ENCODE measurements at regions not wholly inside any gene's neighbourhood (a gene's known extent, or its start where the extent isn't known, plus 50 kb on each side); places are given as distances from the start of the nearest gene placed in this dataset.

GRCh38 chrX:20513185-20513584 is 246.5 kb upstream of the RPS6KA3 start:
- intact Hi-C loops (cut with micrococcal nuclease; ENCODE audit: unreplicated experiment), result no loop called here
- POLR2A ChIA-PET, result no interaction called here
- DNase-seq (ENCODE audit: low spot score), result no peak
- H3K4me2 ChIP-seq (ENCODE audit: low read length), result no peak overlapping the region
- H2AFZ ChIP-seq (ENCODE audit: low read length), result no peak overlapping the region
- no peaks in the 10 kb centered on the region for H3K36me3 ChIP-seq (ENCODE audit: insufficient read depth, low read length)
- H3K9me2 ChIP-seq (ENCODE audit: insufficient read depth, low read length), result no peaks in the 10 kb centered on the region
- BruUV-seq (replicated peaks), result no TSS peak
- H3K79me2 ChIP-seq (ENCODE audit: insufficient read depth, low read depth, low read length), result no peaks in the 10 kb centered on the region
- no peak overlapping the region for H3K4me3 ChIP-seq (ENCODE audit: low read depth, low read length, poor library complexity, severe bottlenecking)
- no peak for TF ChIP-seq CTCF (conservative IDR thresholded peaks at IDR 0.05; ENCODE audit: low read length)
- TF ChIP-seq EZH2phosphoT487 (IDR thresholded peaks at IDR 0.05; ENCODE audit: borderline replicate concordance, low read depth, low read length), result no peak
- H3K4me1 ChIP-seq (ENCODE audit: insufficient read depth, low read length, poor library complexity, severe bottlenecking), result no peaks in the 10 kb centered on the region
- CTCF ChIA-PET (ENCODE audit: unreplicated experiment), result no interaction called here
- H3K9me3 ChIP-seq (ENCODE audit: low read length), result no peaks in the 10 kb centered on the region
- no peaks in the 10 kb centered on the region for H4K20me1 ChIP-seq (ENCODE audit: insufficient read depth, low read length)
- H3K27ac ChIP-seq (ENCODE audit: low read depth, low read length, poor library complexity, severe bottlenecking), result no peak overlapping the region

- TF ChIP-seq CTCF (conservative IDR thresholded peaks at IDR 0.05; ENCODE audit: low read length) (no peak), EZH2phosphoT487 (IDR thresholded peaks at IDR 0.05; ENCODE audit: borderline replicate concordance, low read depth, low read length) (no peak)
- ChIA-PET CTCF (ENCODE audit: unreplicated experiment) (no interaction called here), POLR2A (no interaction called here)
- Histone ChIP-seq H4K20me1 (ENCODE audit: insufficient read depth, low read length) (no peaks in the 10 kb centered on the region), H2AFZ (ENCODE audit: low read length) (no peak overlapping the region), H3K36me3 (ENCODE audit: insufficient read depth, low read length) (no peaks in the 10 kb centered on the region), H3K4me2 (ENCODE audit: low read length) (no peak overlapping the region), H3K79me2 (ENCODE audit: insufficient read depth, low read depth, low read length) (no peaks in the 10 kb centered on the region), H3K4me1 (ENCODE audit: insufficient read depth, low read length, poor library complexity, severe bottlenecking) (no peaks in the 10 kb centered on the region), H3K9me3 (ENCODE audit: low read length) (no peaks in the 10 kb centered on the region), H3K4me3 (ENCODE audit: low read depth, low read length, poor library complexity, severe bottlenecking) (no peak overlapping the region), H3K9me2 (ENCODE audit: insufficient read depth, low read length) (no peaks in the 10 kb centered on the region), H3K27ac (ENCODE audit: low read depth, low read length, poor library complexity, severe bottlenecking) (no peak overlapping the region)
- intact Hi-C loops (cut with micrococcal nuclease; ENCODE audit: unreplicated experiment), result no loop called here
- no peak for DNase-seq (ENCODE audit: low spot score)
- BruUV-seq (replicated peaks), result no TSS peak
Measured at GRCh38 chrX:20511792-20512191, 245.1 kb upstream of the RPS6KA3 start.

GRCh38 chrX:20507901-20508620 is 241.4 kb upstream of the RPS6KA3 start:
- Histone ChIP-seq H3K4me1 (ENCODE audit: insufficient read depth, low read length, poor library complexity, severe bottlenecking) (no peaks in the 10 kb centered on the region), H3K9me2 (ENCODE audit: insufficient read depth, low read length) (no peaks in the 10 kb centered on the region), H3K36me3 (ENCODE audit: insufficient read depth, low read length) (no peaks in the 10 kb centered on the region), H2AFZ (ENCODE audit: low read length) (no peak overlapping the region), H3K27ac (ENCODE audit: low read depth, low read length, poor library complexity, severe bottlenecking) (no peak overlapping the region), H4K20me1 (ENCODE audit: insufficient read depth, low read length) (no peaks in the 10 kb centered on the region), H3K4me3 (ENCODE audit: low read depth, low read length, poor library complexity, severe bottlenecking) (no peak overlapping the region), H3K9me3 (ENCODE audit: low read length) (no peaks in the 10 kb centered on the region), H3K4me2 (ENCODE audit: low read length) (no peak overlapping the region), H3K79me2 (ENCODE audit: insufficient read depth, low read depth, low read length) (no peaks in the 10 kb centered on the region)
- intact Hi-C loops (cut with micrococcal nuclease; ENCODE audit: unreplicated experiment), result no loop called here
- CTCF ChIA-PET (ENCODE audit: unreplicated experiment), result no interaction called here
- POLR2A ChIA-PET, result interaction anchor here (1.6 kb wide), 1 partner anchor 12 kb away, joined by 4 read pairs; no protein-coding TSS in a partner anchor
- BruUV-seq (replicated peaks), result no TSS peak
- no peak for DNase-seq (ENCODE audit: low spot score)
- TF ChIP-seq CTCF (conservative IDR thresholded peaks at IDR 0.05; ENCODE audit: low read length) (no peak), EZH2phosphoT487 (IDR thresholded peaks at IDR 0.05; ENCODE audit: borderline replicate concordance, low read depth, low read length) (no peak)
